ENCODE measurements at regions not wholly inside any gene's neighbourhood (a gene's known extent, or its start where the extent isn't known, plus 50 kb on each side); places are given as distances from the start of the nearest gene placed in this dataset.

GRCh38 chr3:8403996-8404395 lies 97.6 kb upstream of the LMCD1 start:
- no peak for TF ChIP-seq CTCF (IDR thresholded peaks at IDR 0.05)
- no peak for TF ChIP-seq REST (IDR thresholded peaks at IDR 0.05; ENCODE audit: insufficient read depth in 1 of 2, low read depth in 2 of 2, low read length in 1 of 2)
- no peak for TF ChIP-seq POLR2AphosphoS5 (IDR thresholded peaks at IDR 0.05; ENCODE audit: low read depth, low read length)
- no peak for TF ChIP-seq SIN3A (IDR thresholded peaks at IDR 0.05; ENCODE audit: borderline replicate concordance, insufficient read depth, low read depth, low read length)
- no peak for TF ChIP-seq TCF7L2 (IDR thresholded peaks at IDR 0.05; ENCODE audit: low read depth, low read length)
